Lower leg skin (tissue), 4 donors: ENCODE measurements at regions not wholly inside any gene's neighbourhood (a gene's known extent, or its start where the extent isn't known, plus 50 kb on each side); places are given as distances from the start of the nearest gene placed in this dataset.

ENCODE experiments used
- DNase-seq, 2 donors: peaks; one replicate each; pipeline ENCODE4 v3.0.0-alpha.2; 2019; ENCODE audit warnings: low spot score in 2 of 2
- H3K4me3 ChIP-seq: fragments of 200-600 bp; sonication (generic); 2 replicates; pipeline ENCODE4 v1.5.1; 2017; ENCODE audit warnings: mild to moderate bottlenecking, low read depth; ENCODE audit not compliant: poor library complexity, severe bottlenecking
- CTCF ChIP-seq, 3 donors: fragments of 450-650 bp; IDR thresholded peaks; one replicate each; pipeline ENCODE4 v1.5.1; 2016; ENCODE audit warnings: antibody characterized with exemption in 3 of 3, mild to moderate bottlenecking in 3 of 3, moderate library complexity in 2 of 3
- POLR2A ChIP-seq, 2 donors: fragments of 450-650 bp; IDR thresholded peaks; one replicate each; pipeline ENCODE4 v1.6.1; 2016 to 2017; ENCODE audit warnings: antibody characterized with exemption in 2 of 2, mild to moderate bottlenecking in 1 of 2, moderate library complexity in 1 of 2
- WGBS, 2 donors: methylation state at CpG; one replicate each; pipeline ENCODE4 v1.1.5; 2018; 5-methylcytosine and 5-hydroxymethylcytosine counted together
- intact Hi-C: fragments of 100-400 bp; cut with DNase I; formaldehyde crosslinking; loops from one replicate; pipeline ENCODE4 v1.15.0; 2023; ENCODE audit warnings: low total_unique reads

- no peak for TF ChIP-seq POLR2A (IDR thresholded peaks at IDR 0.05)
- no peak for TF ChIP-seq CTCF (IDR thresholded peaks at IDR 0.05)
- DNase-seq, result no peak
- H3K4me3 ChIP-seq, result no peak overlapping the region
- intact Hi-C loops, result no loop called here
- 92 to 96% methylated on average over 5 of the region's 5 CpGs for WGBS, 2 donors
These were observed 391.7 kb upstream of the RBFOX1 start for GRCh38 chr16:6940968-6941367.

GRCh38 chr16:6937641-6938040, 395.0 kb upstream of the RBFOX1 start:
- no peak for DNase-seq
- TF ChIP-seq POLR2A (IDR thresholded peaks at IDR 0.05) (no peak), CTCF (IDR thresholded peaks at IDR 0.05) (no peak)
- H3K4me3 ChIP-seq, result no peak overlapping the region
- intact Hi-C loops, result no loop called here
- WGBS, 2 donors, result 77 to 80% methylated on average over 5 of the region's 5 CpGs

GRCh38 chr16:6932871-6933385, 399.7 kb upstream of the RBFOX1 start:
- H3K4me3 ChIP-seq, result no peak overlapping the region
- 89 to 91% methylated on average over 5 of the region's 5 CpGs for WGBS, 2 donors
- intact Hi-C loops, result no loop called here
- TF ChIP-seq CTCF (IDR thresholded peaks at IDR 0.05) (no peak), POLR2A (IDR thresholded peaks at IDR 0.05) (no peak)
- no peak for DNase-seq

- WGBS, 2 donors, result 51 to 60% methylated on average over 4 of the region's 4 CpGs
- DNase-seq, result no peak
- H3K4me3 ChIP-seq, result no peak overlapping the region
- intact Hi-C loops, result no loop called here
- TF ChIP-seq POLR2A (IDR thresholded peaks at IDR 0.05) (no peak), CTCF (IDR thresholded peaks at IDR 0.05) (no peak)
These were observed 402.8 kb upstream of the RBFOX1 start for GRCh38 chr16:6929868-6930267.

- WGBS, 2 donors, result 22 to 25% methylated on average over 7 of the region's 7 CpGs
- intact Hi-C loops, result no loop called here
- DNase-seq, result peak in 1 of 2 donors; percentile 16
- H3K4me3 ChIP-seq, result no peak overlapping the region
- TF ChIP-seq CTCF (IDR thresholded peaks at IDR 0.05) (no peak), POLR2A (IDR thresholded peaks at IDR 0.05) (no peak)
These were observed 405.9 kb upstream of the RBFOX1 start for GRCh38 chr16:6926762-6927161.

- no peak overlapping the region for H3K4me3 ChIP-seq
- no peak for DNase-seq
- WGBS, 2 donors, result 24 to 34% methylated on average over 6 of the region's 6 CpGs
- intact Hi-C loops, result no loop called here
- TF ChIP-seq CTCF (IDR thresholded peaks at IDR 0.05) (no peak), POLR2A (IDR thresholded peaks at IDR 0.05) (no peak)
These were observed 406.3 kb upstream of the RBFOX1 start for GRCh38 chr16:6926341-6926740.
